Parathyroid adenoma (tissue), 2 donors: ENCODE measurements at regions not wholly inside any gene's neighbourhood (a gene's known extent, or its start where the extent isn't known, plus 50 kb on each side); places are given as distances from the start of the nearest gene placed in this dataset.
"Not testable (repeated sequence)": the region's sequence is repeated elsewhere in the genome, so short reads cannot be mapped to it uniquely, and the experiment has no call there.

ENCODE experiments used
- H2AFZ ChIP-seq: fragments of 300-600 bp; sonication (generic); one replicate; pipeline ENCODE4 v1.7.0; 2017; ENCODE audit warnings: antibody characterized with exemption, mild to moderate bottlenecking
- H3K27ac ChIP-seq: fragments of 300-600 bp; sonication (generic); one replicate; pipeline ENCODE4 v1.7.0; 2017
- H3K27me3 ChIP-seq: fragments of 300-600 bp; sonication (generic); one replicate; pipeline ENCODE4 v1.7.0; 2017; ENCODE audit warnings: low read length; ENCODE audit not compliant: control insufficient read depth, insufficient read depth
- H3K36me3 ChIP-seq: fragments of 300-600 bp; sonication (generic); one replicate; pipeline ENCODE4 v1.7.0; 2017; ENCODE audit warnings: low read length; ENCODE audit not compliant: control insufficient read depth, insufficient read depth
- H3K4me1 ChIP-seq: fragments of 300-600 bp; sonication (generic); one replicate; pipeline ENCODE4 v1.7.0; 2017; ENCODE audit warnings: control low read depth
- H3K4me2 ChIP-seq: fragments of 300-600 bp; sonication (generic); one replicate; pipeline ENCODE4 v1.7.0; 2017; ENCODE audit warnings: low read length
- H3K4me3 ChIP-seq: fragments of 300-600 bp; sonication (generic); one replicate; pipeline ENCODE4 v1.7.0; 2017; ENCODE audit warnings: low read depth, low read length
- H3K79me2 ChIP-seq: fragments of 300-600 bp; sonication (generic); one replicate; pipeline ENCODE4 v1.7.0; 2017; ENCODE audit warnings: control low read depth
- H3K9ac ChIP-seq: fragments of 300-600 bp; sonication (generic); one replicate; pipeline ENCODE4 v1.7.0; 2017; ENCODE audit warnings: mild to moderate bottlenecking
- H3K9me3 ChIP-seq: fragments of 300-600 bp; sonication (generic); one replicate; pipeline ENCODE4 v1.7.0; 2017; ENCODE audit warnings: low read length; ENCODE audit not compliant: control insufficient read depth
- CTCF ChIP-seq: fragments of 300-600 bp; sonication (generic); IDR thresholded peaks from one replicate; pipeline ENCODE4 v1.7.0; 2017; ENCODE audit warnings: antibody characterized with exemption, mild to moderate bottlenecking
- donor health status: primary hyperparathyroidism.

- Histone ChIP-seq H3K4me2 (no peak overlapping the region), H3K9me3 (no peaks in the 10 kb centered on the region), H3K79me2 (no peaks in the 10 kb centered on the region)
These were observed 536.3 kb downstream of the TMEM121 start for GRCh38 chr14:106062502-106063272.

GRCh38 chr14:106067935-106068334, 541.6 kb downstream of the TMEM121 start:
- H2AFZ ChIP-seq = no peak overlapping the region
- no peak overlapping the region for H3K9ac ChIP-seq
- H3K4me3 ChIP-seq = no peak overlapping the region
- no peaks in the 10 kb centered on the region for H3K36me3 ChIP-seq
- H3K27me3 ChIP-seq = no peaks in the 10 kb centered on the region
- H3K4me1 ChIP-seq = no peaks in the 10 kb centered on the region
- no peaks in the 10 kb centered on the region for H3K79me2 ChIP-seq
- no peak overlapping the region for H3K4me2 ChIP-seq
- H3K27ac ChIP-seq = no peak overlapping the region
- TF ChIP-seq CTCF = no peak
- H3K9me3 ChIP-seq = no peaks in the 10 kb centered on the region

More at GRCh38 chr14:106062502-106063272, 536.3 kb downstream of the TMEM121 start:
- H3K27ac ChIP-seq = no peak overlapping the region
- H3K4me3 ChIP-seq = no peak overlapping the region
- no peak overlapping the region for H2AFZ ChIP-seq
- H3K9ac ChIP-seq = no peak overlapping the region
- H3K36me3 ChIP-seq = no peaks in the 10 kb centered on the region
- H3K27me3 ChIP-seq = no peaks in the 10 kb centered on the region
- no peak for TF ChIP-seq CTCF
- no peaks in the 10 kb centered on the region for H3K4me1 ChIP-seq

GRCh38 chr14:106069804-106070625, 543.6 kb downstream of the TMEM121 start:
- no peak overlapping the region for H3K9ac ChIP-seq
- no peaks in the 10 kb centered on the region for H3K27me3 ChIP-seq
- no peaks in the 10 kb centered on the region for H3K4me1 ChIP-seq
- H3K36me3 ChIP-seq = no peaks in the 10 kb centered on the region
- no peak overlapping the region for H2AFZ ChIP-seq
- H3K4me2 ChIP-seq = no peak overlapping the region
- H3K4me3 ChIP-seq = no peak overlapping the region
- no peak for TF ChIP-seq CTCF
- H3K79me2 ChIP-seq = no peaks in the 10 kb centered on the region
- no peak overlapping the region for H3K27ac ChIP-seq
- H3K9me3 ChIP-seq = no peaks in the 10 kb centered on the region

GRCh38 chr14:106080922-106081321, 554.5 kb downstream of the TMEM121 start:
- no peak overlapping the region for H3K4me2 ChIP-seq
- H3K9ac ChIP-seq = no peak overlapping the region
- no peak overlapping the region for H3K27ac ChIP-seq
- H3K27me3 ChIP-seq = no peaks in the 10 kb centered on the region
- H2AFZ ChIP-seq = no peak overlapping the region
- H3K36me3 ChIP-seq = no peaks in the 10 kb centered on the region
- H3K79me2 ChIP-seq = no peaks in the 10 kb centered on the region
- H3K4me3 ChIP-seq = no peak overlapping the region
- no peaks in the 10 kb centered on the region for H3K4me1 ChIP-seq
- H3K9me3 ChIP-seq = no peaks in the 10 kb centered on the region
- no peak for TF ChIP-seq CTCF

- not testable (repeated sequence) for H3K4me3 ChIP-seq, H3K9ac ChIP-seq, H3K27ac ChIP-seq, H3K4me2 ChIP-seq, H2AFZ ChIP-seq, H3K9me3 ChIP-seq, H3K27me3 ChIP-seq, H3K4me1 ChIP-seq, H3K79me2 ChIP-seq, H3K36me3 ChIP-seq
These were observed 555.3 kb downstream of the TMEM121 start for GRCh38 chr14:106081721-106082120.
